Dendritic cell treated with granulocyte-macrophage colony-stimulating factor and Interleukin-4, amounts not matched to agents 40 ng/mL and 50 ng/mL, for 4 days (primary cell): ENCODE measurements at regions not wholly inside any gene's neighbourhood (a gene's known extent, or its start where the extent isn't known, plus 50 kb on each side); places are given as distances from the start of the nearest gene placed in this dataset.

Source experiments
- H3K27ac Mint-ChIP-seq: one replicate; pipeline ENCODE4 v1.8.0; 2022; ENCODE audit warnings: mild to moderate bottlenecking, mixed read lengths
- H3K27me3 Mint-ChIP-seq: one replicate; pipeline ENCODE4 v1.8.0; 2022; ENCODE audit warnings: mild to moderate bottlenecking, mixed read lengths
- H3K36me3 Mint-ChIP-seq: one replicate; pipeline ENCODE4 v1.8.0; 2022; ENCODE audit warnings: low read depth, mixed read lengths
- H3K4me1 Mint-ChIP-seq: one replicate; pipeline ENCODE4 v1.8.0; 2022; ENCODE audit warnings: low read depth, mixed read lengths
- H3K4me3 Mint-ChIP-seq: one replicate; pipeline ENCODE4 v1.8.0; 2022; ENCODE audit warnings: mild to moderate bottlenecking, moderate library complexity, mixed read lengths
- H3K9me3 Mint-ChIP-seq: one replicate; pipeline ENCODE4 v1.8.0; 2022; ENCODE audit warnings: mixed read lengths
- intact Hi-C: fragments of 100-400 bp; cut with micrococcal nuclease; formaldehyde crosslinking; loops from one replicate; pipeline ENCODE4 v1.15.0; 2022

DNA sequence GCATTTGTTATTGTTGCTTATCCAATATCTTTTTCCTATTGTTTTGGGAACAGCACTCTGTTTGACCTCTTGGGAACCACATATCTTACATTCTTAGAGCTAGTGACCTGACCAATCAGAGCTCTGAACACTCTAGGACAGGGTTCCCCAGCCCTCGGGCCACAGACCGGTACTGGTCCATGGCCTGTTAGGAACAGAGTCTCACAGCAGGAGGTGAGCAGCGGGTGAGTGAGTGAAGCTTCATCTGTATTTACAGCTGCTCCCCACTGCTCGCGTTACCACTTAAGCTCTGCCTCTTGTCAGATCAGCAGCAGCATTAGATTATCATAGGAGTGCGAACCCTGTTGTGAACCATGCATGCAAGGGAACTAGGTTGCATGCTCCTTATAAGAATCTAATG is 226.0 kb upstream of the TSHZ2 start:
- H3K27ac Mint-ChIP-seq = no peak overlapping the region
- no peaks in the 10 kb centered on the region for H3K9me3 Mint-ChIP-seq
- H3K4me1 Mint-ChIP-seq = no peaks in the 10 kb centered on the region
- H3K4me3 Mint-ChIP-seq = no peak overlapping the region
- H3K36me3 Mint-ChIP-seq = no peaks in the 10 kb centered on the region
- intact Hi-C loops = no loop called here
- no peaks in the 10 kb centered on the region for H3K27me3 Mint-ChIP-seq

DNA sequence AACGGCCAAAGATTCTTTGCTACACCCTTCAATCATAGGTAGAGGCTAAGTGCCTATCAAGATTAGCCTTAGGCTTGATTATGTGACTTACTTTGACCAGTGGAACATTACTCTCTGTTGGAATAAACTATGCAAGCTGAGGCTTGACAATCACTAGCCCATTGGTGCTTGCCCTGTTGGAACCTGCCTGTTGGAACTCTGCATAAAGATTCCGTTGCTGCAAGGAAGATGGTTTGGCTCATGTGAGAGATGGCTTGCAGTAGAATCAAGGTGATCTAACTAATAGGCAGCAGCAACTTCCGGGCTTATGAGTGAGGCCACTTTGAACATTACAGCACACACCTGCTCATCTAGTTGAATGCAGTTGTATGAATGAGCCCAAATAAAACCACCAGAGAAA is 227.7 kb upstream of the TSHZ2 start:
- Mint-ChIP-seq H3K27ac (no peak overlapping the region), H3K4me1 (no peaks in the 10 kb centered on the region), H3K9me3 (no peaks in the 10 kb centered on the region), H3K36me3 (no peaks in the 10 kb centered on the region), H3K4me3 (no peak overlapping the region), H3K27me3 (no peaks in the 10 kb centered on the region)
- intact Hi-C loops = no loop called here

DNA sequence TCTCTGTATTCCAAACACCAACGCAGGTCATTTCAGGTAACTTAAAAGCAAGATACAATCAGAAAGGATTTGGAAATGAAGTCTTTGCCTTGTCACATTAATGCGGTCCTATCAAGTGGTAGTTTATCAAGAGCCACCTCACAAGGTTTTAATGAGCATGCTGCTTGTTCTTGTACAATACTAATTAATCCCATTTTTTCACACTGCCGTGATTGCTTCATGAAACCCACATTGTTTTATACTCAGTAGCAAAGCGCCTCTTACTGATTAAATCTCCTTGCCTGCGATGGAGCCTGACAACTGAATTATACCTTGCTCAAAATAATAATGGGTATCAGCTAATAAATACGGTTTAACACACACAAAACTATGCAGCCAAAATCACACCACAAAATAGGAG is 234.1 kb upstream of the TSHZ2 start:
- no peak overlapping the region for H3K27ac Mint-ChIP-seq
- no peaks in the 10 kb centered on the region for H3K9me3 Mint-ChIP-seq
- no peaks in the 10 kb centered on the region for H3K27me3 Mint-ChIP-seq
- no peak overlapping the region for H3K4me3 Mint-ChIP-seq
- no peaks in the 10 kb centered on the region for H3K36me3 Mint-ChIP-seq
- H3K4me1 Mint-ChIP-seq = no peaks in the 10 kb centered on the region
- intact Hi-C loops = no loop called here

DNA sequence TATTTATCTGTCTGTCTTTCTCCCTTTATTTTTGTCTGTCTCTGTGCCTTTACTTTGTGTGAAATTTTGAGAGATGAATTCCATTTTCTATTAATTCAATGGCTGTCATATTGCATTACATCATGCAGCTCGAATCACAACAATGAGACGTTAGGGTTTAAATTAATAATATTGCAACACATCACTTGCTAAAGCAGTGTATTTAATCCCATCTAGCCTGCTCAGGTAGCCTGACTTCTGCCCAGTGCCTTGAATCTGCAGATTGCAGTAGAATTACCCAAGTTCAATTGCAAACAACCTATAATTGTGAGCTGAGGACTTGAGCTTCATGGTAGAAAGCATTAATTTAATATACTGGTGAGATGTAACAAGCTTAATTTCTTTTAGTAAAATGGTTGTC is 235.7 kb upstream of the TSHZ2 start:
- Mint-ChIP-seq H3K27ac (no peak overlapping the region), H3K9me3 (no peaks in the 10 kb centered on the region), H3K4me3 (no peak overlapping the region)

DNA sequence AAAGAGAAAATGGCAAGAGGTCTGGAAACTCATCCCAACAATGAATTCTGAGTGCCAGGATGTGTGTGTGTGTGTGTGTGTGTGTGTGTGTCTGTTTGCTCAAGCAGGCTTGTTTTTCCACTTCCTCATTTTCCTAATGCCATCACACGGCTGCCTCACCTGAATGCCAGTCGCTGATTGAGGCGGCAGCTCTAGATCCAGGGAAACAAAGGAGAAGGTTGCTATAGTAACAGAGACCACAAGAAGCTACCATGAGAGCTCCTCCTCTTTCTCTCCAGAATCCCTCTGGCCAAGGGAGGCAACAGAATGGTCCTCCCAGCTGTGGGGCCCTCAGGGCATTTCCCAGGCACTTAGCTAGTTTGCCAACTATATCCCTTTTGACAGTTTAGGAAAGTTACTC is 241.1 kb upstream of the TSHZ2 start:
- Mint-ChIP-seq H3K27me3 (no peaks in the 10 kb centered on the region), H3K9me3 (peaks cover 17% of the 10 kb centered on the region), H3K4me3 (no peak overlapping the region), H3K36me3 (no peaks in the 10 kb centered on the region), H3K27ac (no peak overlapping the region), H3K4me1 (no peaks in the 10 kb centered on the region)
- intact Hi-C loops = no loop called here

More for the DNA sequence above, 235.7 kb upstream of the TSHZ2 start:
- Mint-ChIP-seq H3K36me3 (no peaks in the 10 kb centered on the region), H3K27me3 (no peaks in the 10 kb centered on the region), H3K4me1 (no peaks in the 10 kb centered on the region)
- intact Hi-C loops = no loop called here

DNA sequence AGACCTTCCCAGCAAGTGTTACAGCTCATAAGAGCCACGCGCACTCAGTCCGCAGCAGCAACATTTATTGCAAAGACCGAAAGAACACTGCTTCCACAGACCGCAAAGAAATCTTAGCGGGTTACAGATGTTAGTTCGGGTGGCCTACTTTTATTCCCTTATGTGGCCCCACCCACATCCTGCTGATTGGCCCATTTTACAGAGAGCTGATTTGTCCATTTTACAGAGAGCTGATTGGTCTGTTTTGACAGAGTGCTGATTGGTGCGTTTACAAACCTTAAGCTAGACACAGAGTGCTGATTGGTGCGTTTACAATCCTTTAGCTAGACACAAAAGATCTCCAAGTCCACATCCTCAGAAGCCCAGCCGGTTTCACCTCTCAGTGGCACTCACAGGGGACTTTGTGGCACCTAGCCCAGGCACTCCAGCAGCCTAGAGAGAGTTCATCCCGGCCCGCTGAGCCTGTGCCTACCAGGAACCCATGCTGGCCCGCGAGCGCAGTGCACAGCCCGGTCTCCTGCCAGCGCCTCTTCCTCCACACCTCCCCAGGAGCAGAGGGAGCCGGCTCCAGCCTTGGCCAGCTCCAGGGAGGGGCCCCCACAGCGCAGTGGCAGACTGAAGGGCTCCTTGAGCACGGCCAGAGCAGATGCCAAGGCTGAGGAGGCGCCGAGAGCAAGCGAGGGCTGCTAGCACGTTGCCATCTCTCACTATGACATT is 244.3 kb upstream of the TSHZ2 start:
- Mint-ChIP-seq H3K4me3 (no peak overlapping the region), H3K27me3 (no peaks in the 10 kb centered on the region), H3K36me3 (no peaks in the 10 kb centered on the region), H3K27ac (no peak overlapping the region), H3K9me3 (peaks cover 17% of the 10 kb centered on the region), H3K4me1 (no peaks in the 10 kb centered on the region)
- intact Hi-C loops = no loop called here

DNA sequence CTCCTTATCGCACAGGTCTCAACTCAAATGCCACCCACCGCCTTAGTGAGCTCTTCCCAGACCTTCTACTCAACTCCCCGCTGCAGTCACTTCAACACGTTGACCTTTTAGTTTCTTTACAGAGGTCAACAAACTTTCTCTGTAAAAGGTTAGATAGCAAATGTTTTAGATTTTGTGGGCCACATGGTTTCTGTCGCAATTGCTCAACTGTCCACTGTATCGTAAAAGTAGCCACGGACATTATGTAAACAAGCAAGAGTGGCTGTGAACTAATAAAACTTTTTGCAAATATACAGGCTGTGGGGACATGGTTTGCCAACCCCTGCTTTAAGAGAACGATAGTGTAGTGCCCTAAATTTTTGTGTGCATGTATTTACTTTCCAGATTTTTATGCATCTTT is 247.6 kb upstream of the TSHZ2 start:
- H3K27me3 Mint-ChIP-seq = peaks cover 3% of the 10 kb centered on the region
- H3K4me1 Mint-ChIP-seq = no peaks in the 10 kb centered on the region
- H3K9me3 Mint-ChIP-seq = peaks cover 8% of the 10 kb centered on the region
- H3K36me3 Mint-ChIP-seq = no peaks in the 10 kb centered on the region
- no peak overlapping the region for H3K4me3 Mint-ChIP-seq
- no peak overlapping the region for H3K27ac Mint-ChIP-seq
- intact Hi-C loops = no loop called here

DNA sequence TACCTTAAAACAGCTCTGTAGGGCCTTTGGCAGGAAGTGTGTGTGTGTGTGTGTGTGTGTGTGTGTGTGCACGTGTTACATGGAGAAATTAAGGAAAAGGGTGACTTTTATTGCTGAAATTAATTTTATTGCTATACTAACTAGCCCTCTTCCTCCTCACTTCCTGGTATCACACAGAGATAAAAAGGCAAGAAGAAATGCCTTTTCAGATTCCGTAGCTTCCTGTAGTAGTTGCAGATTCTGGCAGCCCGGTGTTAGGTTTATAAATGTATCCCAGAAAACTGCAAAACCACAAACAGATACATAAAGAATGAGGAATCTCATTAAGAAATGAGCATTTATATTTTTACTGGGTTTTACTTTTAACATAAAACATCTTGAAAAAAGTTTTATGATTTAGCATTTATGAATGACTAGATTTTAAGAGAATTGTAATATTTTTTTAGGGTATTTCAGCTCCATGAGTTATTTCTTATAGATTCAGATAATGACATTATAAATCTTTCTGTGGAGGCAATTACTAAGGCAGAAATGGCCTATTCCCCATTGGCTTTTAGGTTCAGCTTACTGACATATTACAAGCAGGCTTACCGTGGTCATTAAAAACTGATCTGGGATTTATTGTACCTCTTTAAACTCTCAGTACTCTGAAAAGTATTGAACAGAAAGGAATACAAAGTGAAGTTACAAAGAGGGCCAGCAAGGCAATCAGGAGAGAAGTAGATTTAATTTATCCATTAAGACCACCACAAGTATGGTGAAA is 249.1 kb upstream of the TSHZ2 start:
- Mint-ChIP-seq H3K9me3 (peaks cover 6% of the 10 kb centered on the region), H3K27me3 (peaks cover 3% of the 10 kb centered on the region), H3K36me3 (no peaks in the 10 kb centered on the region), H3K27ac (no peak overlapping the region), H3K4me1 (no peaks in the 10 kb centered on the region), H3K4me3 (no peak overlapping the region)
- intact Hi-C loops = no loop called here

DNA sequence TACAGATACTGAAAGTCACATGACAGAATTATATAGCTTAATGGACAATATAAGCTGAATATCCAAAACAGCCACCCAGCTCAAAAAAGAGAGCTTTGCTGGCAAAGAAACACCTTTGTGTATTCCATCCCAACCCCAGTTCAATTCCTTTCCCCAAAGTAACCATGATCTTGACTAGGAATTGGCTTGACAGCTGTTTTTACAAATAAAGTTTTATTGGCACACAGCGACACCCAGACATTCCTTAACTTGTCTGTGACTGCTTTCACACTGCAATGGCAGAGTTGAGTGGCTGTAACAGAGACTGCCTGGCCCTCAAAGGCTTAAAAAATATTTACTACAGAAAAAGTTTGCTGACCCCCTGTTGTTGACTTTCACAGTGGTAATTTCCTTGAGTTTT is 264.0 kb upstream of the TSHZ2 start:
- H3K36me3 Mint-ChIP-seq = no peaks in the 10 kb centered on the region
- H3K27ac Mint-ChIP-seq = no peak overlapping the region
- peaks cover 4% of the 10 kb centered on the region for H3K27me3 Mint-ChIP-seq
- no peaks in the 10 kb centered on the region for H3K9me3 Mint-ChIP-seq
- intact Hi-C loops = no loop called here
- no peaks in the 10 kb centered on the region for H3K4me1 Mint-ChIP-seq
- H3K4me3 Mint-ChIP-seq = no peak overlapping the region

DNA sequence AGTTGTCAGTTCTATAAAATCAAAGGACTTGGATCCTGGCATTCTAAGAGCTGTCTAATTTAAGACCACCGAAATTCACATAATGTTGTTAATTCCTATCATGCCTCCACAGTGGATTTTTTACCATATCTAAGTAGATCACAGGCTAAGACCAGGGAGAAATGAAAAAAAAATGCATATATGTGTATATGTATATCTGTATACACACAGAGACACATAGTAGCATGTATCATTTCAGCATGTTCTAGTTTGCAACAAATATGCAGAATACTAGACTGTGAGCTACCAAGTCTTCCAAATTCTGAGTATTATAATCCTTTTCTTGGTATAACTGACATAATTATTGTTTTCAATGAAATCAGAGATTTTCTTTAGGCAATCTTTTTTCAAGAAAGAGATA is 267.6 kb upstream of the TSHZ2 start:
- Mint-ChIP-seq H3K4me1 (no peaks in the 10 kb centered on the region), H3K36me3 (no peaks in the 10 kb centered on the region), H3K27me3 (peaks cover 7% of the 10 kb centered on the region), H3K9me3 (no peaks in the 10 kb centered on the region), H3K4me3 (no peak overlapping the region), H3K27ac (no peak overlapping the region)
- intact Hi-C loops = no loop called here

DNA sequence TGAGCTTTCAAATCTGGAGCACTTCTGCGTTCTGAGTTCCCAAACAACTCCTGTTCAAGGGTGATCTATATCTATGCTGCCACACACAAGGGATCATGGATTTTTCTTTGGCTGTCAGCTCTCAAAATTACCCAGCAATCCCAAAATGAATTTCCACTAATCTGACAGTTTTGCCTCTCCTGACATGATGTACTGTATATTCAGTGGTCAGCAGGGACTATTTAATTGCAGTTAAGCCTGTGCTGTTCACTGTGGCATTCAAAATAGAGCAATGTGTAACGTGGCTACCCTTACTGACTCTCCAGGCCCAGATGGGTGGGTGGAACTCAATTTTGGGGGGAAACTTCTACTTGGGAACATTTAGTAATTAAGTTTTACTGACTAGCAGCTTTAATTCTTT is 283.8 kb upstream of the TSHZ2 start:
- Mint-ChIP-seq H3K4me3 (no peak overlapping the region), H3K4me1 (peaks cover 18% of the 10 kb centered on the region), H3K27ac (no peak overlapping the region), H3K27me3 (peaks cover 12% of the 10 kb centered on the region), H3K9me3 (peaks cover 15% of the 10 kb centered on the region), H3K36me3 (no peaks in the 10 kb centered on the region)
- intact Hi-C loops = no loop called here

DNA sequence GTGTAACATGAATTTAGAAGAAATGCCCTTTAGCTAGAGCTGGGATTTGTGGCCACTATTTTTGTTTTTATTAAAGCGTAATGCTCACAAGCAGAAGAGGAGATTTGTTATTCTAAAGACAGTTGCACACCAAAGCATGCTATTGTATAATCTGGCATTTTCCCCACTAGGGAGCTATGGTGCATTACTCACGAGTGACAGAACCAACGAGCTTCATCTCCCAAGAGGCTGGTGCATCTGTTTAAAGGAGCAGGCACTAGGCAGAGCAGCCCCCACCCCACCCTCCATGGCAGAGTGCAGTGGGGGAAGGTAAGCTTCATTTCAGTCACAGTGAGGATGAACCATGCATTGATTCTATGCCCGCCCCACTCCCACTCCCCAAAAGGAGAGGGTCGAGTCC is 287.3 kb upstream of the TSHZ2 start:
- intact Hi-C loops = no loop called here
- peaks cover 27% of the 10 kb centered on the region for H3K4me1 Mint-ChIP-seq
- peaks cover 9% of the 10 kb centered on the region for H3K27me3 Mint-ChIP-seq
- peaks cover 13% of the 10 kb centered on the region for H3K9me3 Mint-ChIP-seq
- H3K4me3 Mint-ChIP-seq = no peak overlapping the region
- H3K36me3 Mint-ChIP-seq = no peaks in the 10 kb centered on the region
- no peak overlapping the region for H3K27ac Mint-ChIP-seq

DNA sequence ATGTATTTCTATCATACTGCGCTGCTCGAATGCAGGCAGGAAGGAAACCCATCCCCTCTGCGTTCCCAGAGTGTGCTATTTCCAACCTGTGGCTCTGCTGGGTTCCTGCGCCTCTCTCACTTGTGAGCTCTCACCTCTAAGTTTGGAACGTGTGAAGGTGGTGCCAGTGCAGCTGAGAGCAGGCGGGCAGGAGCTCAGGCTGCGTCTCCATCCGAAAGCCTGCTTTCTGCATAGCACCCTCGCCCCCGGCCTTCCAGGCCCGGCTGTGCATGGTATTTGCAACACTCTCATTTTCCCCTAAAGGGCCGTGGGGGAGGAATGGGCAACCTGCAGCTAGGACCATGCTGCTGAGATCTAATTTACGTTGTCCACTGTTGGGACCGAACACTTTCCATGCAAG is 288.0 kb upstream of the TSHZ2 start:
- Mint-ChIP-seq H3K27me3 (peaks cover 9% of the 10 kb centered on the region), H3K36me3 (no peaks in the 10 kb centered on the region), H3K9me3 (peaks cover 6% of the 10 kb centered on the region), H3K4me1 (peaks cover 27% of the 10 kb centered on the region), H3K27ac (no peak overlapping the region), H3K4me3 (no peak overlapping the region)
- intact Hi-C loops = no loop called here

DNA sequence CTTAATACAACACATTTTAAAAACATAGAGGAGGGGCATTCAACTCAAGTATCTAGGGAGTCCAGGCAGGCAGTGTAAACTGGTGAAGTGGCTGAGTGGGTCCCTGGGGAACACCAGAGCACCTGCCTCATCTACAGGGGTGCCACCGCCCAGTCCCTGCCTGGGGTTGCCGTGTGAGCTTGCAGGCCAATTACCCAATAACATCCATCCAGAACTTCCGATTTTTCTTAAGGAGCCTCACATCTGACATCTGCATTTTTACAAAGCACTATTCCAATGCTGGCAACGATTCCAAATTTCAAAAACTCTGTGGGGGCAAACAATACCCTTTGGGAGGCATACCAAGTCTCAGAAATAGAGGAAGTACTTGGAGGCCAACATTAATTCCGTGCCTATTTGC is 288.4 kb upstream of the TSHZ2 start:
- Mint-ChIP-seq H3K4me1 (peaks cover 27% of the 10 kb centered on the region), H3K27ac (no peak overlapping the region), H3K9me3 (peaks cover 6% of the 10 kb centered on the region), H3K36me3 (no peaks in the 10 kb centered on the region), H3K4me3 (no peak overlapping the region), H3K27me3 (peaks cover 9% of the 10 kb centered on the region)
- intact Hi-C loops = no loop called here

DNA sequence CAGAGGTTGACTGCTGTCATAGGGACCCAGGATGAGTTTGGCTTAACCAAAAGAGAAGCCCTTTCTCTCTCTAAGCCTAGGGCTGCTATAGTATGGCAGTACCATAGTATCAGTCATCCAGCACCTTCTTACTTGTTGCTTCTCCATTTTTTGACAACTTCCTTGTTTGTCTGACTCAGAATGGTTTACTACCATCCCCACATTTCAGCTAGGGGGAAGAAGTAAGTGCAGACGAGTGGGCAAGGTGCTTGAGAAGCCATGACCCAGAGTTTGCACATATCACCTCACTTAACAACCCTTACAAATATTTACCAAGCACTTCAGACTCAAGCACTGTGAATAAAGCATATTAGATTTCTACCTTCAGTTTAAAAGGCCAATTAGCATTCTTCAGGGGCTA is 289.9 kb upstream of the TSHZ2 start:
- intact Hi-C loops = no loop called here

More for the DNA sequence above, 289.9 kb upstream of the TSHZ2 start:
- Mint-ChIP-seq H3K9me3 (peaks cover 6% of the 10 kb centered on the region), H3K4me3 (no peak overlapping the region), H3K27ac (no peak overlapping the region), H3K36me3 (no peaks in the 10 kb centered on the region), H3K27me3 (peaks cover 6% of the 10 kb centered on the region), H3K4me1 (peaks cover 28% of the 10 kb centered on the region)
